Mesothelial cell of epicardium (in vitro differentiated cells): ENCODE measurements at regions not wholly inside any gene's neighbourhood (a gene's known extent, or its start where the extent isn't known, plus 50 kb on each side); places are given as distances from the start of the nearest gene placed in this dataset.

Experiments used
- DNase-seq, 2 experiments: peaks; one replicate each; pipeline ENCODE4 v3.0.0; 2021; ENCODE audit warnings: low spot score in 2 of 2; ENCODE audit not compliant: unreplicated experiment in 2 of 2
- H3K27ac Mint-ChIP-seq: 2 replicates; pipeline ENCODE4 v1.8.0; 2021; ENCODE audit warnings: mixed read lengths
- H3K27me3 Mint-ChIP-seq: 2 replicates; pipeline ENCODE4 v1.8.0; 2021; ENCODE audit warnings: low read depth, mixed read lengths
- H3K36me3 Mint-ChIP-seq: 2 replicates; pipeline ENCODE4 v1.8.0; 2021; ENCODE audit warnings: mixed read lengths
- H3K4me1 Mint-ChIP-seq: 2 replicates; pipeline ENCODE4 v1.8.0; 2021; ENCODE audit warnings: mixed read lengths
- H3K4me3 Mint-ChIP-seq: 2 replicates; pipeline ENCODE4 v1.8.0; 2021; ENCODE audit warnings: mild to moderate bottlenecking, moderate library complexity, mixed read lengths
- H3K9me3 Mint-ChIP-seq: 2 replicates; pipeline ENCODE4 v1.8.0; 2021; ENCODE audit warnings: mixed read lengths
- CTCF ChIP-seq: fragments of 200-600 bp; sonication (generic); IDR thresholded peaks from one replicate; pipeline ENCODE4 v1.5.0; 2021; ENCODE audit warnings: antibody characterized with exemption; ENCODE audit not compliant: unreplicated experiment

GRCh38 chr3:25304916-25305315 is 123.1 kb upstream of the RARB start:
- no peak for DNase-seq
- no peaks in the 10 kb centered on the region for H3K36me3 Mint-ChIP-seq
- peak overlapping the region; percentile 88 for H3K27ac Mint-ChIP-seq
- no peak for TF ChIP-seq CTCF
- no peaks in the 10 kb centered on the region for H3K9me3 Mint-ChIP-seq
- no peak overlapping the region for H3K4me3 Mint-ChIP-seq
- H3K4me1 Mint-ChIP-seq = peaks cover 48% of the 10 kb centered on the region
- no peaks in the 10 kb centered on the region for H3K27me3 Mint-ChIP-seq

GRCh38 chr3:25306066-25306465 is 122.0 kb upstream of the RARB start:
- Mint-ChIP-seq H3K27me3 (no peaks in the 10 kb centered on the region), H3K4me3 (no peak overlapping the region), H3K9me3 (no peaks in the 10 kb centered on the region), H3K36me3 (no peaks in the 10 kb centered on the region), H3K27ac (peak overlapping the region; percentile 88), H3K4me1 (peaks cover 43% of the 10 kb centered on the region)
- DNase-seq = no peak
- no peak for TF ChIP-seq CTCF

GRCh38 chr3:25306705-25307104 is 121.4 kb upstream of the RARB start:
- H3K9me3 Mint-ChIP-seq = no peaks in the 10 kb centered on the region
- H3K4me1 Mint-ChIP-seq = peaks cover 45% of the 10 kb centered on the region
- peak overlapping the region; percentile 88 for H3K27ac Mint-ChIP-seq
- no peak for DNase-seq
- no peaks in the 10 kb centered on the region for H3K36me3 Mint-ChIP-seq
- no peak overlapping the region for H3K4me3 Mint-ChIP-seq
- no peak for TF ChIP-seq CTCF
- no peaks in the 10 kb centered on the region for H3K27me3 Mint-ChIP-seq

- H3K27me3 Mint-ChIP-seq = no peaks in the 10 kb centered on the region
- H3K4me1 Mint-ChIP-seq = peaks cover 8% of the 10 kb centered on the region
- no peaks in the 10 kb centered on the region for H3K9me3 Mint-ChIP-seq
- DNase-seq = no peak
- no peak overlapping the region for H3K4me3 Mint-ChIP-seq
- no peak for TF ChIP-seq CTCF
- H3K36me3 Mint-ChIP-seq = no peaks in the 10 kb centered on the region
- no peak overlapping the region for H3K27ac Mint-ChIP-seq
Observed at GRCh38 chr3:25313286-25313685, 114.8 kb upstream of the RARB start.

- H3K27ac Mint-ChIP-seq = no peak overlapping the region
- no peak overlapping the region for H3K4me3 Mint-ChIP-seq
- DNase-seq = no peak
- peaks cover 31% of the 10 kb centered on the region for H3K9me3 Mint-ChIP-seq
- H3K36me3 Mint-ChIP-seq = peaks cover 15% of the 10 kb centered on the region
- H3K4me1 Mint-ChIP-seq = peaks cover 4% of the 10 kb centered on the region
- no peaks in the 10 kb centered on the region for H3K27me3 Mint-ChIP-seq
- no peak for TF ChIP-seq CTCF
Observed at GRCh38 chr3:25324954-25325655, 103.0 kb upstream of the RARB start.

- Mint-ChIP-seq H3K4me1 (peaks cover 40% of the 10 kb centered on the region), H3K27me3 (no peaks in the 10 kb centered on the region), H3K4me3 (no peak overlapping the region), H3K27ac (no peak overlapping the region), H3K36me3 (peaks cover 22% of the 10 kb centered on the region), H3K9me3 (peaks cover 22% of the 10 kb centered on the region)
- TF ChIP-seq CTCF = no peak
- no peak for DNase-seq
Observed at GRCh38 chr3:25335356-25335755, 92.7 kb upstream of the RARB start.
